22Rv1 (cell line): ENCODE measurements at regions not wholly inside any gene's neighbourhood (a gene's known extent, or its start where the extent isn't known, plus 50 kb on each side); places are given as distances from the start of the nearest gene placed in this dataset.

Experiments
- H3K27ac ChIP-seq: fragments of 450-650 bp; 2 replicates; pipeline ENCODE4 v1.5.1; 2017
- CTCF ChIP-seq: fragments of 450-650 bp; IDR thresholded peaks from 2 replicates; pipeline ENCODE4 v1.5.1; 2017; ENCODE audit warnings: mild to moderate bottlenecking
- ZFX ChIP-seq: fragments of 450-650 bp; IDR thresholded peaks from 2 replicates; pipeline ENCODE4 v1.6.1; 2017; ENCODE audit warnings: antibody characterized with exemption, borderline replicate concordance

- no peak overlapping the region for H3K27ac ChIP-seq
- TF ChIP-seq ZFX (no peak), CTCF (no peak)
Observed at GRCh38 chr2:64837116-64837731, 152.0 kb upstream of the SLC1A4 start.

- no peak overlapping the region for H3K27ac ChIP-seq
- TF ChIP-seq ZFX (no peak), CTCF (no peak)
Observed at GRCh38 chr2:64837925-64838641, 151.1 kb upstream of the SLC1A4 start.

- no peak overlapping the region for H3K27ac ChIP-seq
- TF ChIP-seq CTCF (no peak), ZFX (no peak)
Observed at GRCh38 chr2:64838817-64839216, 150.4 kb upstream of the SLC1A4 start.

GRCh38 chr2:64839844-64840243 is 149.4 kb upstream of the SLC1A4 start:
- TF ChIP-seq CTCF (no peak), ZFX (no peak)
- H3K27ac ChIP-seq, result no peak overlapping the region

- TF ChIP-seq CTCF, result no peak
- no peak for TF ChIP-seq ZFX
- H3K27ac ChIP-seq, result no peak overlapping the region
Observed at GRCh38 chr2:64840426-64840881, 148.7 kb upstream of the SLC1A4 start.

- no peak for TF ChIP-seq CTCF
- no peak for TF ChIP-seq ZFX
- H3K27ac ChIP-seq, result no peak overlapping the region
Observed at GRCh38 chr2:64841461-64841860, 147.7 kb upstream of the SLC1A4 start.

GRCh38 chr2:64842030-64842429 is 147.2 kb upstream of the SLC1A4 start:
- TF ChIP-seq ZFX (no peak), CTCF (no peak)
- H3K27ac ChIP-seq, result no peak overlapping the region
